Lung microvascular endothelial cell (primary cell): ENCODE measurements at regions not wholly inside any gene's neighbourhood (a gene's known extent, or its start where the extent isn't known, plus 50 kb on each side); places are given as distances from the start of the nearest gene placed in this dataset.

ENCODE experiments used
- DNase-seq, 2 donors: peaks; one replicate each; pipeline versions ENCODE4 v3.0.0 to v3.0.0-alpha.2; 2010; ENCODE audit warnings: low read depth in 2 of 2

GRCh38 chr19:30320916-30321315, 51.3 kb upstream of the ZNF536 start:
- DNase-seq, result no peak
